SH-SY5Y (cell line): ENCODE measurements at regions not wholly inside any gene's neighbourhood (a gene's known extent, or its start where the extent isn't known, plus 50 kb on each side); places are given as distances from the start of the nearest gene placed in this dataset.

Experiments
- GATA2 ChIP-seq: IDR thresholded peaks from 2 replicates; pipeline ENCODE4 v1.6.1; 2011; ENCODE audit warnings: mild to moderate bottlenecking, low read depth, low read length
- GATA3 ChIP-seq: IDR thresholded peaks from 2 replicates; pipeline ENCODE4 v1.6.1; 2011; ENCODE audit warnings: low read depth, mild to moderate bottlenecking, low read length, moderate library complexity

- TF ChIP-seq GATA3 (no peak), GATA2 (no peak)
Observed at GRCh38 chr13:81197966-81198365, 857.0 kb upstream of the SPRY2 start.
